H9 (cell line): ENCODE measurements at regions not wholly inside any gene's neighbourhood (a gene's known extent, or its start where the extent isn't known, plus 50 kb on each side); places are given as distances from the start of the nearest gene placed in this dataset.
"Not testable (repeated sequence)": the region's sequence is repeated elsewhere in the genome, so short reads cannot be mapped to it uniquely, and the experiment has no call there.

Experiments
- DNase-seq: peaks from one replicate; pipeline ENCODE4 v3.0.0-alpha.2; 2017
- H2AFZ ChIP-seq: one replicate; pipeline ENCODE4 v1.6.1; 2013; ENCODE audit warnings: mild to moderate bottlenecking, low read length, control low read depth, moderate library complexity
- H2AK5ac ChIP-seq: 2 replicates; pipeline ENCODE4 v1.6.1; 2013; ENCODE audit warnings: low read length, control low read depth, mixed read lengths; ENCODE audit not compliant: insufficient read length
- H2BK120ac ChIP-seq: one replicate; pipeline ENCODE4 v1.6.1; 2013; ENCODE audit warnings: low read depth, mild to moderate bottlenecking, low read length, control low read depth, inconsistent platforms; ENCODE audit not compliant: poor library complexity, severe bottlenecking
- H2BK12ac ChIP-seq: 2 replicates; pipeline ENCODE4 v1.6.1; 2013; ENCODE audit warnings: low read length, control low read depth, mixed read lengths, low read depth; ENCODE audit not compliant: insufficient read length
- H2BK15ac ChIP-seq: 2 replicates; pipeline ENCODE4 v1.6.1; 2013; ENCODE audit warnings: low read depth, low read length, control low read depth
- H2BK20ac ChIP-seq: one replicate; pipeline ENCODE4 v1.6.1; 2013; ENCODE audit warnings: low read depth, mild to moderate bottlenecking, low read length, control low read depth, inconsistent platforms; ENCODE audit not compliant: poor library complexity, severe bottlenecking
- H2BK5ac ChIP-seq: 2 replicates; pipeline ENCODE4 v1.6.1; 2013; ENCODE audit warnings: low read length, control low read depth, mixed read lengths; ENCODE audit not compliant: insufficient read length
- H3K14ac ChIP-seq: 2 replicates; pipeline ENCODE4 v1.6.1; 2013; ENCODE audit warnings: low read length, control low read depth; ENCODE audit not compliant: insufficient read depth
- H3K18ac ChIP-seq: 2 replicates; pipeline ENCODE4 v1.6.1; 2013; ENCODE audit warnings: low read depth, mild to moderate bottlenecking, mixed read lengths, low read length, control low read depth; ENCODE audit not compliant: insufficient read length
- H3K23ac ChIP-seq: 2 replicates; pipeline ENCODE4 v1.6.1; 2013; ENCODE audit warnings: low read length, control low read depth, mixed read lengths, low read depth; ENCODE audit not compliant: insufficient read length
- H3K23me2 ChIP-seq: 2 replicates; pipeline ENCODE4 v1.6.1; 2013; ENCODE audit warnings: low read depth, mild to moderate bottlenecking, mixed read lengths, low read length, control low read depth; ENCODE audit not compliant: insufficient read length, poor library complexity, severe bottlenecking
- H3K27ac ChIP-seq: 2 replicates; pipeline ENCODE4 v1.5.1; 2013; ENCODE audit warnings: low read length, control low read depth, mixed read lengths, low read depth; ENCODE audit not compliant: insufficient read length
- H3K27me3 ChIP-seq: 2 replicates; pipeline ENCODE4 v1.6.1; 2013; ENCODE audit warnings: low read length, control low read depth, inconsistent platforms; ENCODE audit not compliant: insufficient read depth
- H3K4ac ChIP-seq: 2 replicates; pipeline ENCODE4 v1.6.1; 2013; ENCODE audit warnings: low read depth, mild to moderate bottlenecking, control low read depth, inconsistent platforms, low read length, moderate library complexity
- H3K4me1 ChIP-seq: 2 replicates; pipeline ENCODE4 v1.6.1; 2013; ENCODE audit warnings: low read length, control low read depth, inconsistent platforms; ENCODE audit not compliant: insufficient read depth
- H3K4me2 ChIP-seq: 2 replicates; pipeline ENCODE4 v1.6.1; 2013; ENCODE audit warnings: low read length, control low read depth, mixed read lengths; ENCODE audit not compliant: insufficient read length, insufficient read depth
- H3K56ac ChIP-seq: 2 replicates; pipeline ENCODE4 v1.6.1; 2013; ENCODE audit warnings: low read depth, mild to moderate bottlenecking, mixed read lengths, low read length, control low read depth; ENCODE audit not compliant: insufficient read length
- H3K79me1 ChIP-seq: 2 replicates; pipeline ENCODE4 v1.6.1; 2013; ENCODE audit warnings: low read depth, mild to moderate bottlenecking, moderate library complexity, low read length, control low read depth, inconsistent platforms; ENCODE audit not compliant: insufficient read depth, poor library complexity, severe bottlenecking
- H3K79me2 ChIP-seq: 2 replicates; pipeline ENCODE4 v1.6.1; 2013; ENCODE audit warnings: low read length, control low read depth, inconsistent platforms; ENCODE audit not compliant: insufficient read depth
- H3K9ac ChIP-seq: 2 replicates; pipeline ENCODE4 v1.6.1; 2013; ENCODE audit warnings: low read length, control low read depth, mixed read lengths; ENCODE audit not compliant: insufficient read length; ENCODE audit errors: extremely low read depth
- H3K9me3 ChIP-seq: one replicate; pipeline ENCODE4 v1.6.1; 2013; ENCODE audit warnings: low read depth, low read length, inconsistent platforms; ENCODE audit not compliant: control insufficient read depth
- H3T11ph ChIP-seq: one replicate; pipeline ENCODE4 v1.6.1; 2013; ENCODE audit warnings: mild to moderate bottlenecking, low read length, control low read depth, inconsistent platforms
- H4K20me1 ChIP-seq: one replicate; pipeline ENCODE4 v1.6.1; 2013; ENCODE audit not compliant: control insufficient read depth, insufficient read length, insufficient read depth
- H4K5ac ChIP-seq: 2 replicates; pipeline ENCODE4 v1.6.1; 2013; ENCODE audit warnings: low read depth, mild to moderate bottlenecking, mixed read lengths, low read length, control low read depth; ENCODE audit not compliant: insufficient read length
- H4K8ac ChIP-seq: replicated peaks from 2 replicates; pipeline ENCODE4 v1.6.1; 2013; ENCODE audit warnings: low read length, control low read depth, mixed read lengths, low read depth; ENCODE audit not compliant: insufficient read length
- H4K91ac ChIP-seq: 2 replicates; pipeline ENCODE4 v1.6.1; 2013; ENCODE audit warnings: low read depth, mild to moderate bottlenecking, moderate library complexity, mixed read lengths, low read length, control low read depth; ENCODE audit not compliant: insufficient read length
- H3K27ac Mint-ChIP-seq, 3 experiments: 2 replicates in 2 of 3; 3 replicates in 1 of 3; pipeline ENCODE4 v1.8.0; 2020 to 2021; ENCODE audit warnings: mixed read lengths in 3 of 3, mild to moderate bottlenecking in 1 of 3, moderate library complexity in 1 of 3
- H3K27me3 Mint-ChIP-seq: 2 replicates; pipeline ENCODE4 v1.8.0; 2021; ENCODE audit warnings: low read depth, mild to moderate bottlenecking, moderate library complexity, mixed read lengths
- H3K36me3 Mint-ChIP-seq, 3 experiments: 2 replicates in 2 of 3; 3 replicates in 1 of 3; pipeline ENCODE4 v1.8.0; 2020 to 2021; ENCODE audit warnings: low read depth in 3 of 3, mixed read lengths in 3 of 3; ENCODE audit not compliant: insufficient read depth in 1 of 3
- H3K4me1 Mint-ChIP-seq, 2 experiments: 2 replicates each; pipeline ENCODE4 v1.8.0; 2020; ENCODE audit warnings: mixed read lengths in 2 of 2
- H3K4me3 Mint-ChIP-seq, 2 experiments: 2 replicates in 1 of 2; 3 replicates in 1 of 2; pipeline ENCODE4 v1.8.0; 2020 to 2021; ENCODE audit warnings: mild to moderate bottlenecking in 2 of 2, mixed read lengths in 2 of 2, moderate library complexity in 1 of 2
- H3K9me3 Mint-ChIP-seq, 2 experiments: 2 replicates in 1 of 2; 3 replicates in 1 of 2; pipeline ENCODE4 v1.8.0; 2020; ENCODE audit warnings: mild to moderate bottlenecking in 2 of 2, mixed read lengths in 2 of 2, moderate library complexity in 1 of 2
- WGBS: extraction: QIAGEN DNeasy Blood & Tissue Kit; methylation state at CpG from one replicate; pipeline ENCODE4 v1.1.7; 2013; ENCODE audit warnings: missing lambda C conversion rate, low lambda C conversion rate, mixed read lengths; ENCODE audit not compliant: insufficient read length; ENCODE audit errors: extremely low coverage; 5-methylcytosine and 5-hydroxymethylcytosine counted together

DNA sequence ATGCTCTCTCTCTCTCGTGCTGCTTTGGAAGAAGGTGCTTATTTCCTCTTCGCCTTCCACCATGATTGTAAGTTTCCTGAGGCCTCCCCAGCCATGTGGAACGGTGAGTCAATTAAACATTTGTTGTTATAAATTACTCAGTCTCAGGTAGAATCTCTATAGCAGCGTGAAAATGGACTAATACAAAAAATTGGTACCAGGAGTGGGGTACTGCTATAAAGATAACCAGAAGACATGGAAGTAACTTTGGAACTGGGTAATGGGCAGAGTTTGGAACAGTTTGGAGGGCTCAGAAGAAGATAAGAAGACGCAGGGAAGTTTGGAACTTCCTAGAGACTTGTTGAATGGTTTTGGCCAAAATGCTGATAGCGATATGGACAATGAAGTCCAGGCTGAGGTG lies 175.6 kb upstream of the CLINT1 start:
- H2BK12ac ChIP-seq, H3K4me1 Mint-ChIP-seq, H3K4ac ChIP-seq, H3T11ph ChIP-seq, H3K23me2 ChIP-seq, DNase-seq, H2AFZ ChIP-seq, H4K8ac ChIP-seq, H4K20me1 ChIP-seq, H3K56ac ChIP-seq, H3K27me3 ChIP-seq, H2BK15ac ChIP-seq, H3K4me1 ChIP-seq, H3K14ac ChIP-seq, H4K5ac ChIP-seq, H3K4me2 ChIP-seq, H3K27ac Mint-ChIP-seq, H2BK20ac ChIP-seq, H3K27ac ChIP-seq, H3K27me3 Mint-ChIP-seq, H3K79me1 ChIP-seq, H2AK5ac ChIP-seq, H3K18ac ChIP-seq, H4K91ac ChIP-seq, H2BK5ac ChIP-seq, H3K9ac ChIP-seq, H2BK120ac ChIP-seq, H3K23ac ChIP-seq, H3K4me3 Mint-ChIP-seq, H3K79me2 ChIP-seq: not testable (repeated sequence)
- peaks cover 24 to 35% (median 26%) of the 10 kb centered on the region in 3 experiments for H3K36me3 Mint-ChIP-seq
- H3K9me3 Mint-ChIP-seq = peaks cover 43 to 47% of the 10 kb centered on the region in 2 experiments
- no CpG with 5 or more reads among the region's 6 CpGs for whole genome bisulfite sequencing
- H3K9me3 ChIP-seq = peaks cover 11% of the 10 kb centered on the region
